ENCODE measurements at regions not wholly inside any gene's neighbourhood (a gene's known extent, or its start where the extent isn't known, plus 50 kb on each side); places are given as distances from the start of the nearest gene placed in this dataset.

GRCh38 chr18:22514655-22515054, 96.9 kb upstream of the CTAGE1 start:
- TF ChIP-seq CTCF (IDR thresholded peaks at IDR 0.05; ENCODE audit: borderline replicate concordance, extremely low read depth, low read length, poor library complexity, severe bottlenecking) (no peak), EZH2 (IDR thresholded peaks at IDR 0.05; ENCODE audit: borderline replicate concordance, low read depth, low read length, severe bottlenecking) (no peak)

All from DND-41 (cell line).